Erythroblast (primary cell): ENCODE measurements at regions not wholly inside any gene's neighbourhood (a gene's known extent, or its start where the extent isn't known, plus 50 kb on each side); places are given as distances from the start of the nearest gene placed in this dataset.
"Not testable (repeated sequence)": the region's sequence is repeated elsewhere in the genome, so short reads cannot be mapped to it uniquely, and the experiment has no call there.

Experiments used
- DNase-seq, 2 experiments: peaks; one replicate each; lab custom pipeline; 2025; lab: John Stamatoyannopoulos, UW
- GATA1 ChIP-seq: IDR thresholded peaks from 2 replicates; pipeline ENCODE4 v1.6.1; 2011; ENCODE audit warnings: low read depth, mild to moderate bottlenecking, control low read depth, low read length, moderate library complexity
- POLR2A ChIP-seq: IDR thresholded peaks from 2 replicates; pipeline ENCODE4 v1.6.1; 2011; ENCODE audit warnings: mild to moderate bottlenecking, low read length

GRCh38 chr3:5357089-5357488, 169.6 kb downstream of the EDEM1 start:
- TF ChIP-seq POLR2A (no peak), GATA1 (no peak)

GRCh38 chr3:5358911-5359310, 171.4 kb downstream of the EDEM1 start:
- DNase-seq, result no peak
- no peak for TF ChIP-seq GATA1
- TF ChIP-seq POLR2A, result no peak

More at GRCh38 chr3:5357089-5357488, 169.6 kb downstream of the EDEM1 start:
- DNase-seq, result no peak

DNA sequence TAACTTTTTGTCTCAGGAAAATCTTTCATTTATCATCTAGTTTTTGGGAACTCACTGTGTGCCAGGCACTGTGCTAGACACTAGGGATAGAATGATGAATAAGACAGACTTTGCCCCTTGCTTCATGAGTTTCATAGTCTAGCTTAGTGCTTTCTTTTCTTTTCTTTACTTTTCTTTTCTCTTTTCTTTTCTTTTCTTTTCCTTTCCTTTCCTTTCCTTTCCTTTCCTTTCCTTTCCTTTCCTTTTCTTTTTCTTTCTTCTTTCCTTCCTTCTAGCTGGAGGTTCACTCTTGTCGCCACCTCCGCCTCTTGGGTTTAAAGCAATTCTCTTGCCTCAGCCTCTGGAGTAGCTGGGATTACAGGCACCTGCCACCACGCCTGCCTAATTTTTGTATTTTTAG, 172.9 kb downstream of the EDEM1 start:
- TF ChIP-seq GATA1 (no peak), POLR2A (no peak)

GRCh38 chr3:5366746-5367145, 179.2 kb downstream of the EDEM1 start:
- no peak for DNase-seq
- TF ChIP-seq POLR2A, result no peak
- no peak for TF ChIP-seq GATA1

More for the DNA sequence above, 172.9 kb downstream of the EDEM1 start:
- DNase-seq, result no peak

GRCh38 chr3:5371555-5371954, 184.0 kb downstream of the EDEM1 start:
- DNase-seq, result not testable (repeated sequence)

DNA sequence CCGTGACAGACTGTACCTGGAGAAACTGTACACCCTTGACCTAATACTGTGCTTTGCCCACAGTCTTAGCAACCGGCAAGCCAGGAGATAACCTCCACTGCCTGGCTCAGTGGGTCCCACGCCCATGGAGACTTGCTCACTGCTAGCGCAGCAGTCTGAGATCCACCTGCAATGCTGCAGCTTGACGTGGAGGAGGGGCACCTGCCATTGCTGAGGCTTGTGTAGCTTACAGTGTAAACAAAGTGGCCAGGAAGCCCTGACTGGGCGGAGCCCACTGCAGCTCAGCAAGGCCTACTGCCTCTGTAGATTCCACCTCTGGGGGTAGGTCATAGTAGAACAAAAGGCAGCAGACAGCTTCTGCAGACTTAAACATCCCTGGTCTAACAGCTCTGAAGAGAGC, 189.3 kb downstream of the EDEM1 start:
- no peak for DNase-seq
- TF ChIP-seq GATA1 (no peak), POLR2A (no peak)

DNA sequence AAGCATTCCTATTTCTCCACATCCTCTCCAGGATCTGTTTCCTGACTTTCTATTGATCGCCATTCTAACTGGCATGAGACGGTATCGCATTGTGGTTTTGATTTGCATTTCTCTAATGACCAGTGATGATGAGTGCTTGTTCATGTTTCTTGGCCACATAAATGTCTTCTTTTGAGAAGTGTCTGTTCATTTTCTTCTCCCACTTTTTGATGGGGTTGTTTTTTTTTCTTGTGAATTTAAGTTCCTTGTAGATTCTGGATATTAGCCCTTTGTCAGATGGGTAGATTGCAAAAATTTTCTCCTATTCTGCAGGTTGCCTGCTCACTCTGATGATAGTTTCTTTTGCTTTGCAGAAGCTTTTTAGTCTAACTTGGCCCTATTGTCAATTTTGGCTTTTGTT, 191.8 kb downstream of the EDEM1 start:
- not testable (repeated sequence) for DNase-seq

DNA sequence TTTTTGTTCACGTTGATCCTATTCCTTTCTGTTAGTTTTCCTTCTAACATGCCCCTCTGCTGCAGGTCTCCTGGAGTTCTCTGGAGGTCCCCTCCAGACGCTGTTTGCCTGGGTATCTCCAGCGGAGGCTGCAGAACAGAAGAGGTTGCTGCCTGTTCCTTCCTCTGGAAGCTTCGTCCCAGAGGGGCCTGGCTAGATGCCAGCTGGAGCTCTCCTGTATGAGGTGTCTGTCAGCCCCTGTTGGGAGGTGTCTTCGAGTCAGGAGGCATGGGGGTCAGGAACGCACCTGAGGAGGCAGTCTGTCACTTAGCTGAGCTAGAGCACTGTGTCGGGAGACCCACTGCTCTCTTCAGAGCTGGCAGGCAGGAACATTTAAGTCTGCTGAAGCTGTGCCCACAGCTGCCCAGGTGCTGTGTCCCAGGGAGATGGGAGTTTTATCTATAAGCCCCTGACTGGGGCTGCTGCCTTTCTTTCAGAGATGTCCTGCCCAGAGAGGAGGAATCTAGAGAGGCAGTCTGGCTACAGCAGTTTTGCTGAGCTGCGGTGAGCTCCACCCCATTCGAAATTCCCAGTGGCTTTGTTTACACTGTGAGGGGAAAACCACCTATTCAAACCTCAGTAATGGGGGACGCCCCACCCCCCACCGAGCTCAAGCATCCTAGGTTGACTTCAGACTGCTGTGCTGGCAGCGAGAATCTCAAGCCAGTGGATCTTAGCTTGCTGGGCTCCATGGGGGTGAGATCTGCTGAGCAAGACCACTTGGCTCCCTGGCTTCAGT, 196.2 kb downstream of the EDEM1 start:
- not testable (repeated sequence) for DNase-seq

- TF ChIP-seq GATA1 (no peak), POLR2A (no peak)
- DNase-seq, result no peak
Observed at GRCh38 chr3:5384557-5385236, 197.2 kb downstream of the EDEM1 start.

GRCh38 chr3:5388091-5388490, 200.6 kb downstream of the EDEM1 start:
- TF ChIP-seq GATA1, result no peak
- TF ChIP-seq POLR2A, result no peak
- no peak for DNase-seq

DNA sequence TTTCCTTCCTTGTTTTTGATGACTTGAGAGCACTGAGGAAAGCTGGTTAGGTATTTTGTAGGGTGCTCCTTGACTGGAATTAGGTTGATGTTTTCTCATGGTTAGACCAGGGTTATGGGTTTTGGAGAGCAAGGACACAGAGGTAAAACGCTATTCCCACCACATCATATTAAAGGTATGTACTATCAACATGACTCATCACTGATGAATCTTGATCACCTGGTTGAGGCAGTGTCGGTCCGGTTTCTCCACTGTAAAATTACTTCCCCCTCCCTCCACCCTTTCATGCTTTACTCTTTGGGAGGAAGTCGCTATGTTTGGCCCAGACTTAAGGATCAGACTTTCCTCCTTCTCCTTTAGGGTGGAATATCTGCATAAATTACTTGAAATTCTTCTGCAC, 201.6 kb downstream of the EDEM1 start:
- TF ChIP-seq GATA1 (no peak), POLR2A (no peak)
- DNase-seq, result no peak

DNA sequence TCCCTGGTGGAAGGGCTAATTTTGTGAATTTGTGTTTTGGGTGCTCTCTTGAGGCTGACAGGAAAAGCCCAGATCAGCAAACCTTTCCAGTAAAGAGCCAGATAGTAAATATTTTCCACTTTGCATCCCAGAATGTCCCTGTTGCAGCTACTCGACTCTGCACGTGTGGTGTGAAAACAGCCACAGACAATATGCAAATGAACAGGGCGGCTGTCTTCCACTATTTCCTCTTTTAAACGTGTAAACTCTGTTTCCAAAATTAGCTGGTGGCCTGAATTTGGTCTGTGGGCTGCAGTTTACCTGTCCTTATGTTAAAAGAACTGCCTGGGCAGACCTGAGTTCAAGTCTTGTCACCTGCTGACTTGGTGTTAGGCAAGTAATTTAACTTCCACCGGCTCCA, 202.7 kb downstream of the EDEM1 start:
- DNase-seq, result no peak
- no peak for TF ChIP-seq GATA1
- no peak for TF ChIP-seq POLR2A

DNA sequence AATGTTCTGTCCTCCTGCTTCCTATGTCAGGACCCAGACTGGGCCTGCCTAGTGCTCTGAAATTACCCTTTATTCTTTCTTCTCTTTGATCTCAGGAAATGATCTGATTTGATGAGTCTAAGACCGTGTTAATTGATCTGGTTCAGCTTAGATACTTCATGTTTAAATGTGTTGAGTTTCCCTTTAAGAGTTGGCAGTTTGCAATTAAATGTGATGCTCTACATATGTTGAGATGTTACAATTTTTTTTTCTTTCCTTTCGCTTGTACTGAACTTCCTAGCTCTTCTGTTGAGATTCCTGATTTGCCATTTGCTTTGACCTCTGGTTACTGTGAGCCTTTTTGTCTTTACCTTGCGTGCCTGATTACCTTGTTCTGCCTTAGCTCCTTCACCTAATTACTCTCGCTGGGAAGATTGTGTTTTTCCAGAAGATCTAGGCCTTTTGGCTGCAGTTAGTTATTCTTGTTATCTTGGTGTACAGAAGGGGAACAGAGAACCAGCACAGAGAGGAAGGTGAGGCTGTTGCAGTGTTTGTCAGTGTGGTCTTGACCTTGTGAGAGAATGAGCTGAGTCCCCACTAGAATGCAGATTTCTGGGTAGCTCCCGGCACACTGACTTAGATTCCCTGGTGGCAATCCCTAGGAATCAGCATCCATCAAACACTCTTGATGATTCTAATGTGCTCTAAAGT, 203.6 kb downstream of the EDEM1 start:
- TF ChIP-seq GATA1 (no peak), POLR2A (no peak)
- no peak for DNase-seq

GRCh38 chr3:5401002-5401401, 213.5 kb downstream of the EDEM1 start:
- no peak for TF ChIP-seq GATA1
- TF ChIP-seq POLR2A, result no peak
- DNase-seq, result no peak

- DNase-seq, result no peak
- TF ChIP-seq POLR2A (no peak), GATA1 (no peak)
Observed at GRCh38 chr3:5404718-5405117, 217.2 kb downstream of the EDEM1 start.

DNA sequence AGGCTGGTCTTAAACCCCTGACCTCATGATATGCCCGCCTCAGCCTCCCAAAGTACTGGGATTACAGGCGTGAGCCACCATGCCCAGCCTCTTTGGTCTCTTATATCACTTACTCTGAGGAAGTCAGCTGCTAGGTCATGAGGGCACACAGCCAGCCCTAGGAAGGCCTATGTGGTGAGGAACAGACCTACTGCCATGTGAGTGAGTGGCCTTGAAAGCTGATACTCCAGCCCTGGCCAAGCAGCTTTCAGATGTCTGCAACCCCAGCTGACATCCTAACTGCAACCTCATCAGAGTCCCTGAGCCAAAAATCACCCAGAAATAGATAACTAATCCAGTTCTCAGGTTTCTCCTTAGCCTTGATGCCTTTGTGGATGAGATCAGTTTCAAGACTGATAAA, 224.3 kb downstream of the EDEM1 start:
- no peak for TF ChIP-seq GATA1
- TF ChIP-seq POLR2A, result no peak
- no peak for DNase-seq
